Omental fat pad (tissue), 3 donors: ENCODE measurements at regions not wholly inside any gene's neighbourhood (a gene's known extent, or its start where the extent isn't known, plus 50 kb on each side); places are given as distances from the start of the nearest gene placed in this dataset.

Source experiments
- ATAC-seq: fragments of 150-250 bp; one replicate; pipeline ENCODE4 v1.9.1; 2016; ENCODE audit warnings: mild to moderate bottlenecking, moderate library complexity; ENCODE audit not compliant: low FRiP score
- DNase-seq: peaks from one replicate; pipeline ENCODE4 v3.0.0-alpha.2; 2019; ENCODE audit warnings: low spot score
- TF ChIP-seq, protein P1 (sequence below), 3 donors: fragments of 450-650 bp; IDR thresholded peaks; one replicate each; pipeline ENCODE4 v1.5.1; 2016 to 2017; ENCODE audit warnings: antibody characterized with exemption in 3 of 3, mild to moderate bottlenecking in 3 of 3, moderate library complexity in 2 of 3

DNA sequence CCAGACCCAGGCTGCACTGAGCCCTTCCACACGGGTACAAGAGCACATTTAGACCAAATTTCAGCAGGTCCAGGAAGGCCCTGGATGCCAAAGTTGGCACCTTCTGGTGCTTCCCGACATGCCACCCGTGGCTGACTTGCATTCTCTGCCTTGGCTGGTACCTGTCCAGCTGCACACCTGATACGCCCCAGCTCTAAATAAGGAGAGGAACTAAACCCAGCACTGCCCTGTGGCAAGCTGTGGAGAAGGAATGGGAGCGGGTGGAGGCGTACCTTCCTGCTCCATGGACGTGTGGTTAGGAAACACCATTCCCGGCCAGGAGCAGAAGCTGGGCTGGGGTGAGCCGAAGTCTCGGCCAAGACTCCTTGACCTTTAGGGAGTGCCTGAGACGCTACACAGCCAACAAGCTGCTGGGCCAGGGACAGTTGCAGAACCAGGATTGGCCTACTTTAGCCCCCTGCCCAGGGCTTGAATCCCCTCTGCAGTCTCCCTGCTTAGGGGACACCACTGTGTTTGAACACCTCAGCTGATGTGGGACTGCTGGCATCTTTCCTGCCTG, 86.5 kb upstream of the TAF1B start:
- TF ChIP-seq, protein P1, sequence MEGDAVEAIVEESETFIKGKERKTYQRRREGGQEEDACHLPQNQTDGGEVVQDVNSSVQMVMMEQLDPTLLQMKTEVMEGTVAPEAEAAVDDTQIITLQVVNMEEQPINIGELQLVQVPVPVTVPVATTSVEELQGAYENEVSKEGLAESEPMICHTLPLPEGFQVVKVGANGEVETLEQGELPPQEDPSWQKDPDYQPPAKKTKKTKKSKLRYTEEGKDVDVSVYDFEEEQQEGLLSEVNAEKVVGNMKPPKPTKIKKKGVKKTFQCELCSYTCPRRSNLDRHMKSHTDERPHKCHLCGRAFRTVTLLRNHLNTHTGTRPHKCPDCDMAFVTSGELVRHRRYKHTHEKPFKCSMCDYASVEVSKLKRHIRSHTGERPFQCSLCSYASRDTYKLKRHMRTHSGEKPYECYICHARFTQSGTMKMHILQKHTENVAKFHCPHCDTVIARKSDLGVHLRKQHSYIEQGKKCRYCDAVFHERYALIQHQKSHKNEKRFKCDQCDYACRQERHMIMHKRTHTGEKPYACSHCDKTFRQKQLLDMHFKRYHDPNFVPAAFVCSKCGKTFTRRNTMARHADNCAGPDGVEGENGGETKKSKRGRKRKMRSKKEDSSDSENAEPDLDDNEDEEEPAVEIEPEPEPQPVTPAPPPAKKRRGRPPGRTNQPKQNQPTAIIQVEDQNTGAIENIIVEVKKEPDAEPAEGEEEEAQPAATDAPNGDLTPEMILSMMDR (IDR thresholded peaks at IDR 0.05) = no peak
- DNase-seq (no peak), ATAC-seq (no peak)

DNA sequence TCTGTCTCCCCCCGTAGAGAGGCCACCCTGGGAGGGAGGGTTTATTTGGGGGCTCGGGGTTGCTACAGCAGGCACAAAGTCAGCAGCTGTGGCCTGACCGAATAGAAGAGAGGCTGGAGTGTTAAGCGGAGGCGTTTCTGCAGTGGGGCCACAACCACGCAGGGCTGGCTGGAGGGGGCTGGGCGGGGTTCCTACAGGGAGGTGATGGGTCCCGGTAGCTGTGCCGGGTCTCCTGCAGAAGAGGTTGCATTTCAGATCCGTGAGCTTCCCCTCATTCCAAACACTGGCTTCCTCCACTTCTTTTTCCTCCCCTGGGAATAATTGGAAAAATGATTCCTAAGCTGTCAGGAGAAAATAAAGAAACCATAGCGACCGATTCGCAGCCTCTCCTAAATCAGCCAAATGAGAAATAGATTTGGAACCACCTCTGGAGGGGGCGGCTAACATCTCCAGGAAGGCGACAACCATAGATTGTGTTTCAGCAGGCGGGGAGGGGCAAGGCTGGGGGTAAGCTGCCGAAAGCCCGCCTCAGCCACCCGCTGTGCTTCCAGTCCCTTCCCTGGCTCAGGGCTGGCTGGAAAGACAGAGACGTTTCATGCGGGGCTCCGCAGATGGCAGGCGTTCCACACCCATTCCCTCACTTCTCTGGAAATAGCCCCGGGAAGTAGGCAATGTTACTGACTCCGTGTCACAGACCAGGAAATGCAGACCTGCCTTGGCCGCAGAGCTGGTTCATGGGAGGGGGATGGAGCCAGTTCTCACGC, 85.6 kb upstream of the TAF1B start:
- no peak for DNase-seq
- ATAC-seq = no peak
- TF ChIP-seq, protein P1 (IDR thresholded peaks at IDR 0.05) = no peak

DNA sequence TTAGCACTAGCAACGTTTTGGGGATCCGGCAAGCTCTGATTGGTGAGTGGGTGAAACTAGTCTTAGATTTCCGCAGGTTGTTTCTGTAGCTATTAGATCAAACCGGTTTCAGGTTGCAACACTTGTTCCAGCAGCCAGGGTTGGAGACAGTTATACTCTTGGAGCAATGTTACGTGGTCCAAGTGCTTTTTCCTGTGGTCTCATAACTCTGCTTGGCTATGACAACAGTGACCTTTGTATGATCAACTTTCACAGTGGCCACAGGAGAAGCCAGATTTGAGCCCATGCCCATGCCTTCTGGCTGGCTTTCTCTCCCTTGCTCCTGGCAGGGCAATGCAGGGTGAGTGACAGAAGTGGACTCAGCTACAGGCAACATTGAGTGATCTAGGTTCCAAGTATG, 84.5 kb upstream of the TAF1B start:
- ATAC-seq = no peak
- DNase-seq = no peak
- TF ChIP-seq, protein P1 (IDR thresholded peaks at IDR 0.05) = no peak

DNA sequence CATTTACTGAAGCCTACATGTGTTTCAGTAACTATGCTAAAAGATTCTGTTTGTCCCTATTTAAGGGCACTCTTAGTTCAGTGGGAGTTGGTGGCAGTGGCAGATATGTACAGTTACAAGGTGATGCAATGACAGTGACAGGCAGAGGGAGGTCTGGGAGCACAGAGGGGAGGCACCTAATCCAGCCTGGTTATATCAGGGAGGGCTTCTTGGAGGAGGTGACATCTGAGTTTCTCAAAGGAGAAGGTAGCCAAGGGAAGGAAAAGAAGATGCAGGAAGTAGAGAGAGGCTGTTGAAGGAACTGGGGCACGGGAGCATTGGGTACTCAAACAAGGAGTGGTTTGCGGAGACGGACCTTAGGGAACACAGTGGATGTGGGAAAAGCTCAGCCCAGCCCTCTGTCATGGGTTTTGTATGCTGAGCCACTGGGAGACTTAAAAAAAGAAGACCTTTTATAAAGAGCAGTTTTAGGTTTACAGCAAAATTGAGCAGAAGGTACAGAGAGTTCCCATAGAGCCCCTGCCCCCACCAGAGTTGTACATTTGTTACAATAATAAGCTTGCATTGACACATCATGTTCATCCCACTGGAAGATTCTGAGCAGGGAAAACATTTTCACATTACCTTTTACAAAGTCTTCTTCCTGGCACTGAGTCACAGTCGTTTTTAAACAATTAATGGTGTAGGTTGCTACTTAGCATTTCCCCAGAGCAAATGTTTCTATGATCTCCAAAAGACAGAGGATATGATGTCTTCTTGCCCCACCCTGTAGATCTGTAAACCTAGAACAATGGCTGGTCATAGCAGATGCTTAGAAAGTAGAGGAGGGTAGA, 83.0 kb upstream of the TAF1B start:
- TF ChIP-seq, protein P1 (IDR thresholded peaks at IDR 0.05) = no peak
- ATAC-seq (no peak), DNase-seq (no peak)

DNA sequence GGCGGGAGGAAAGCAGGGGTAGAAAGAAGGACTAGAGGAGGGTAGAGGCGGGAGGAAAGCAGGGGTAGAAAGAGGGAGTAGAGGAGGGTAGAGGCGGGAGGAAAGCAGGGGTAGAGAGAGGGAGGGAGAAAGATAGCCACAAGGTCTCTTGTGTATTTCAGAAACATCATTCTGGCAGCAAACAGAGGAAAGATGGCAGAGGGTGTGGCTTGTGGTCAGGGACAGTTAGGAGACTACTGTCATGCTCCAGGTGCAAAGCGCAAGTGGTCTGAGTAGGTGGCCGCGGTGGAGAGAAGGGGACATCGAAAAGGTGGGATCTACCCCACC, 82.4 kb upstream of the TAF1B start:
- TF ChIP-seq, protein P1 (IDR thresholded peaks at IDR 0.05) = no peak
- DNase-seq (no peak), ATAC-seq (no peak)

DNA sequence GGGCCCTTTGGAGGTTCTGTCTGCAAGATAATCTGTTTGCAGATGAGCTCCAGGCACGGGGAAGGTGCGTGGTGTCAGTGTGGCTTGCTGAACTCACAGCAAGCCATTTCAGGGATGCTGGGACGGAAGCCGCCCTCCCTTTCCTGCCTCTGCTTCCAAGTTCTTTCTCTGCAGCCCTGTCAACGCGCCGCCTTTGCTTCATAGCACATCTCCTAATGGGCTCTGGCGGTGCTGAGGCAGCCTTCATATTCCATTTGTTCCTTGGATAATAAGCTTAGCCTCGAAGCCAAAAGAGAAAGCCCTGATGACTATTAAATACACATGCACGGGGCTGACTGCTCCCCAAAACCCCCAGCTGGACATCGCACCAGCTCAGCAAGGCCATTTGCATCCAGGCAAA, 81.7 kb upstream of the TAF1B start:
- DNase-seq (no peak), ATAC-seq (no peak)
- TF ChIP-seq, protein P1 (IDR thresholded peaks at IDR 0.05) = no peak
